ENCODE measurements at regions not wholly inside any gene's neighbourhood (a gene's known extent, or its start where the extent isn't known, plus 50 kb on each side); places are given as distances from the start of the nearest gene placed in this dataset.
"Not testable (repeated sequence)": the region's sequence is repeated elsewhere in the genome, so short reads cannot be mapped to it uniquely, and the experiment has no call there.

- H3K36me3 ChIP-seq (ENCODE audit: control insufficient read depth in 5 of 5, insufficient read depth in 5 of 5, low read length in 5 of 5): peaks cover 0 to under 1% (median 0%) of the 10 kb centered on the region in 5 donors
- no peak overlapping the region for H3K4me3 ChIP-seq (ENCODE audit: low read depth in 1 of 5, low read length in 5 of 5)
- no peak overlapping the region for H3K9ac ChIP-seq (ENCODE audit: low read length in 5 of 5)
- H3K9me3 ChIP-seq (ENCODE audit: control insufficient read depth in 5 of 5, low read length in 5 of 5): no peaks in the 10 kb centered on the region
- peaks cover 0 to 9% (median 7%) of the 10 kb centered on the region in 5 donors for H3K4me1 ChIP-seq (ENCODE audit: control insufficient read depth in 5 of 5, insufficient read depth in 5 of 5, low read length in 5 of 5)
- H3K27ac ChIP-seq (ENCODE audit: low read depth, low read length): no peak overlapping the region
- H3K27me3 ChIP-seq (ENCODE audit: control insufficient read depth in 5 of 5, insufficient read depth in 4 of 5, low read length in 5 of 5): no peaks in the 10 kb centered on the region
Measured at GRCh38 chr9:758146-758545, 83.4 kb upstream of the DMRT1 start.

- Histone ChIP-seq H3K9ac (ENCODE audit: low read length in 5 of 5) (no peak overlapping the region), H3K27me3 (ENCODE audit: control insufficient read depth in 5 of 5, insufficient read depth in 4 of 5, low read length in 5 of 5) (no peaks in the 10 kb centered on the region), H3K4me3 (ENCODE audit: low read depth in 1 of 5, low read length in 5 of 5) (no peak overlapping the region), H3K4me1 (ENCODE audit: control insufficient read depth in 5 of 5, insufficient read depth in 5 of 5, low read length in 5 of 5) (peaks cover 0 to 9% (median 8%) of the 10 kb centered on the region in 5 donors), H3K9me3 (ENCODE audit: control insufficient read depth in 5 of 5, low read length in 5 of 5) (no peaks in the 10 kb centered on the region), H3K36me3 (ENCODE audit: control insufficient read depth in 5 of 5, insufficient read depth in 5 of 5, low read length in 5 of 5) (no peaks in the 10 kb centered on the region), H3K27ac (ENCODE audit: low read depth, low read length) (no peak overlapping the region)
Measured at GRCh38 chr9:759541-759940, 82.0 kb upstream of the DMRT1 start.

- H3K4me1 ChIP-seq (ENCODE audit: control insufficient read depth in 5 of 5, insufficient read depth in 5 of 5, low read length in 5 of 5): peaks cover 0 to 9% (median 8%) of the 10 kb centered on the region in 5 donors
- H3K27me3 ChIP-seq (ENCODE audit: control insufficient read depth in 5 of 5, insufficient read depth in 4 of 5, low read length in 5 of 5): no peaks in the 10 kb centered on the region
- H3K4me3 ChIP-seq (ENCODE audit: low read depth in 1 of 5, low read length in 5 of 5): no peak overlapping the region
- H3K9ac ChIP-seq (ENCODE audit: low read length in 5 of 5): no peak overlapping the region
- no peak overlapping the region for H3K27ac ChIP-seq (ENCODE audit: low read depth, low read length)
- no peaks in the 10 kb centered on the region for H3K36me3 ChIP-seq (ENCODE audit: control insufficient read depth in 5 of 5, insufficient read depth in 5 of 5, low read length in 5 of 5)
- no peaks in the 10 kb centered on the region for H3K9me3 ChIP-seq (ENCODE audit: control insufficient read depth in 5 of 5, low read length in 5 of 5)
Measured at GRCh38 chr9:759983-760736, 81.3 kb upstream of the DMRT1 start.

- H3K4me3 ChIP-seq (ENCODE audit: low read depth in 1 of 5, low read length in 5 of 5): no peak overlapping the region
- no peaks in the 10 kb centered on the region for H3K36me3 ChIP-seq (ENCODE audit: control insufficient read depth in 5 of 5, insufficient read depth in 5 of 5, low read length in 5 of 5)
- H3K9me3 ChIP-seq (ENCODE audit: control insufficient read depth in 5 of 5, low read length in 5 of 5): no peaks in the 10 kb centered on the region
- H3K27ac ChIP-seq (ENCODE audit: low read depth, low read length): no peak overlapping the region
- H3K4me1 ChIP-seq (ENCODE audit: control insufficient read depth in 5 of 5, insufficient read depth in 5 of 5, low read length in 5 of 5): peaks cover 0 to 2% (median 0%) of the 10 kb centered on the region in 5 donors
- no peaks in the 10 kb centered on the region for H3K27me3 ChIP-seq (ENCODE audit: control insufficient read depth in 5 of 5, insufficient read depth in 4 of 5, low read length in 5 of 5)
- H3K9ac ChIP-seq (ENCODE audit: low read length in 5 of 5): no peak overlapping the region
Measured at GRCh38 chr9:761176-761792, 80.2 kb upstream of the DMRT1 start.

GRCh38 chr9:761793-762560 lies 79.5 kb upstream of the DMRT1 start:
- no peak overlapping the region for H3K27ac ChIP-seq (ENCODE audit: low read depth, low read length)
- no peak overlapping the region for H3K4me3 ChIP-seq (ENCODE audit: low read depth in 1 of 5, low read length in 5 of 5)
- H3K36me3 ChIP-seq (ENCODE audit: control insufficient read depth in 5 of 5, insufficient read depth in 5 of 5, low read length in 5 of 5): no peaks in the 10 kb centered on the region
- H3K27me3 ChIP-seq (ENCODE audit: control insufficient read depth in 5 of 5, insufficient read depth in 4 of 5, low read length in 5 of 5): no peaks in the 10 kb centered on the region
- H3K9ac ChIP-seq (ENCODE audit: low read length in 5 of 5): no peak overlapping the region
- H3K4me1 ChIP-seq (ENCODE audit: control insufficient read depth in 5 of 5, insufficient read depth in 5 of 5, low read length in 5 of 5): peaks cover 0 to 2% (median 0%) of the 10 kb centered on the region in 5 donors
- H3K9me3 ChIP-seq (ENCODE audit: control insufficient read depth in 5 of 5, low read length in 5 of 5): no peaks in the 10 kb centered on the region

- no peaks in the 10 kb centered on the region for H3K36me3 ChIP-seq (ENCODE audit: control insufficient read depth in 5 of 5, insufficient read depth in 5 of 5, low read length in 5 of 5)
- peak overlapping the region in 1 of 5 donors; percentile 52 for H3K9ac ChIP-seq (ENCODE audit: low read length in 5 of 5)
- H3K27ac ChIP-seq (ENCODE audit: low read depth, low read length): no peak overlapping the region
- H3K27me3 ChIP-seq (ENCODE audit: control insufficient read depth in 5 of 5, insufficient read depth in 4 of 5, low read length in 5 of 5): peaks cover 0 to 3% (median 0%) of the 10 kb centered on the region in 5 donors
- H3K9me3 ChIP-seq (ENCODE audit: control insufficient read depth in 5 of 5, low read length in 5 of 5): no peaks in the 10 kb centered on the region
- peaks cover 0 to 2% (median 0%) of the 10 kb centered on the region in 5 donors for H3K4me1 ChIP-seq (ENCODE audit: control insufficient read depth in 5 of 5, insufficient read depth in 5 of 5, low read length in 5 of 5)
- peak overlapping the region; percentile 21 to 62 (median 50) for H3K4me3 ChIP-seq (ENCODE audit: low read depth in 1 of 5, low read length in 5 of 5)
Measured at GRCh38 chr9:763692-764091, 77.8 kb upstream of the DMRT1 start.

- Histone ChIP-seq H3K4me3 (ENCODE audit: low read depth in 1 of 5, low read length in 5 of 5) (peak overlapping the region; percentile 21 to 62 (median 50)), H3K4me1 (ENCODE audit: control insufficient read depth in 5 of 5, insufficient read depth in 5 of 5, low read length in 5 of 5) (peaks cover 0 to 2% (median 0%) of the 10 kb centered on the region in 5 donors), H3K27ac (ENCODE audit: low read depth, low read length) (no peak overlapping the region), H3K36me3 (ENCODE audit: control insufficient read depth in 5 of 5, insufficient read depth in 5 of 5, low read length in 5 of 5) (no peaks in the 10 kb centered on the region), H3K9ac (ENCODE audit: low read length in 5 of 5) (peak overlapping the region in 1 of 5 donors; percentile 52), H3K27me3 (ENCODE audit: control insufficient read depth in 5 of 5, insufficient read depth in 4 of 5, low read length in 5 of 5) (peaks cover 0 to 3% (median 0%) of the 10 kb centered on the region in 5 donors), H3K9me3 (ENCODE audit: control insufficient read depth in 5 of 5, low read length in 5 of 5) (no peaks in the 10 kb centered on the region)
Measured at GRCh38 chr9:764105-764524, 77.4 kb upstream of the DMRT1 start.

- Histone ChIP-seq H3K27me3 (ENCODE audit: control insufficient read depth in 5 of 5, insufficient read depth in 4 of 5, low read length in 5 of 5) (peaks cover 0 to 3% (median 0%) of the 10 kb centered on the region in 5 donors), H3K4me1 (ENCODE audit: control insufficient read depth in 5 of 5, insufficient read depth in 5 of 5, low read length in 5 of 5) (peaks cover 0 to 2% (median 0%) of the 10 kb centered on the region in 5 donors), H3K27ac (ENCODE audit: low read depth, low read length) (no peak overlapping the region), H3K9ac (ENCODE audit: low read length in 5 of 5) (no peak overlapping the region), H3K4me3 (ENCODE audit: low read depth in 1 of 5, low read length in 5 of 5) (no peak overlapping the region), H3K9me3 (ENCODE audit: control insufficient read depth in 5 of 5, low read length in 5 of 5) (no peaks in the 10 kb centered on the region), H3K36me3 (ENCODE audit: control insufficient read depth in 5 of 5, insufficient read depth in 5 of 5, low read length in 5 of 5) (no peaks in the 10 kb centered on the region)
Measured at GRCh38 chr9:764986-765385, 76.5 kb upstream of the DMRT1 start.

GRCh38 chr9:767061-767561 lies 74.4 kb upstream of the DMRT1 start:
- H3K9me3 ChIP-seq (ENCODE audit: control insufficient read depth in 5 of 5, low read length in 5 of 5); H3K9ac ChIP-seq (ENCODE audit: low read length in 5 of 5); H3K27me3 ChIP-seq (ENCODE audit: control insufficient read depth in 5 of 5, insufficient read depth in 4 of 5, low read length in 5 of 5); H3K4me3 ChIP-seq (ENCODE audit: low read depth in 1 of 5, low read length in 5 of 5); H3K27ac ChIP-seq (ENCODE audit: low read depth, low read length); H3K4me1 ChIP-seq (ENCODE audit: control insufficient read depth in 5 of 5, insufficient read depth in 5 of 5, low read length in 5 of 5); H3K36me3 ChIP-seq (ENCODE audit: control insufficient read depth in 5 of 5, insufficient read depth in 5 of 5, low read length in 5 of 5): not testable (repeated sequence)
